AG04449 (cell line): ENCODE measurements at regions not wholly inside any gene's neighbourhood (a gene's known extent, or its start where the extent isn't known, plus 50 kb on each side); places are given as distances from the start of the nearest gene placed in this dataset.
"Not testable (repeated sequence)": the region's sequence is repeated elsewhere in the genome, so short reads cannot be mapped to it uniquely, and the experiment has no call there.

Experiments used
- CTCF ChIA-PET: fragments of 350-600 bp; formaldehyde crosslinking; extraction: SDS; loops from one replicate; lab custom pipeline; 2021; ENCODE audit warnings: antibody characterized with exemption; lab: Yijun Ruan, JAX
- POLR2A ChIA-PET: fragments of 400-600, 350-600 bp; formaldehyde crosslinking; extraction: SDS; loops from one replicate; lab custom pipeline; 2020; ENCODE audit warnings: antibody characterized with exemption, inconsistent platforms; lab: Yijun Ruan, JAX
- DNase-seq: peaks from one replicate; pipeline ENCODE4 v3.0.0-alpha.2; 2010; ENCODE audit warnings: low read depth, low spot score
- H3K4me3 ChIP-seq: 2 replicates; pipeline ENCODE4 v1.5.1; 2011; ENCODE audit warnings: low read depth, mild to moderate bottlenecking, control low read depth, low read length
- CTCF ChIP-seq: IDR thresholded peaks from one replicate; pipeline ENCODE4 v1.5.1; 2011; ENCODE audit warnings: mild to moderate bottlenecking, moderate library complexity, low read length, control low read depth, inconsistent platforms; ENCODE audit not compliant: insufficient read depth; ENCODE audit errors: missing control alignments

- CTCF ChIA-PET, DNase-seq, H3K4me3 ChIP-seq, POLR2A ChIA-PET: not testable (repeated sequence)
Observed at GRCh38 chr9:66152406-66152805, 415.5 kb downstream of the FOXD4L4 start.

- CTCF ChIA-PET, POLR2A ChIA-PET, H3K4me3 ChIP-seq, DNase-seq: not testable (repeated sequence)
- peak; percentile 18 for TF ChIP-seq CTCF
Observed at GRCh38 chr9:66153021-66153725, 416.2 kb downstream of the FOXD4L4 start.

- POLR2A ChIA-PET, H3K4me3 ChIP-seq, DNase-seq, CTCF ChIA-PET: not testable (repeated sequence)
Observed at GRCh38 chr9:66153971-66154691, 417.2 kb downstream of the FOXD4L4 start.

- POLR2A ChIA-PET, CTCF ChIA-PET: not testable (repeated sequence)
Observed at GRCh38 chr9:66182316-66182715, 445.4 kb downstream of the FOXD4L4 start.

GRCh38 chr9:66183648-66184047 is 446.7 kb downstream of the FOXD4L4 start:
- CTCF ChIA-PET, POLR2A ChIA-PET, DNase-seq, H3K4me3 ChIP-seq: not testable (repeated sequence)

More at GRCh38 chr9:66182316-66182715, 445.4 kb downstream of the FOXD4L4 start:
- H3K4me3 ChIP-seq, DNase-seq: not testable (repeated sequence)

- CTCF ChIA-PET, POLR2A ChIA-PET, H3K4me3 ChIP-seq, DNase-seq: not testable (repeated sequence)
Observed at GRCh38 chr9:66197199-66197598, 460.3 kb downstream of the FOXD4L4 start.

GRCh38 chr9:66198421-66198820 is 461.5 kb downstream of the FOXD4L4 start:
- H3K4me3 ChIP-seq, CTCF ChIA-PET: not testable (repeated sequence)

GRCh38 chr9:66206617-66207016 is 469.7 kb downstream of the FOXD4L4 start:
- POLR2A ChIA-PET, CTCF ChIA-PET, H3K4me3 ChIP-seq, DNase-seq: not testable (repeated sequence)

More at GRCh38 chr9:66198421-66198820, 461.5 kb downstream of the FOXD4L4 start:
- POLR2A ChIA-PET, DNase-seq: not testable (repeated sequence)

- POLR2A ChIA-PET, H3K4me3 ChIP-seq, DNase-seq, CTCF ChIA-PET: not testable (repeated sequence)
Observed at GRCh38 chr9:66207914-66208313, 471.0 kb downstream of the FOXD4L4 start.

GRCh38 chr9:66244763-66245162 is 507.8 kb downstream of the FOXD4L4 start:
- H3K4me3 ChIP-seq, DNase-seq, CTCF ChIA-PET, POLR2A ChIA-PET: not testable (repeated sequence)

GRCh38 chr9:66245481-66245880 is 508.5 kb downstream of the FOXD4L4 start:
- POLR2A ChIA-PET, H3K4me3 ChIP-seq, DNase-seq, CTCF ChIA-PET: not testable (repeated sequence)

- H3K4me3 ChIP-seq, DNase-seq, POLR2A ChIA-PET, CTCF ChIA-PET: not testable (repeated sequence)
Observed at GRCh38 chr9:66257581-66257980, 520.6 kb downstream of the FOXD4L4 start.

GRCh38 chr9:66261576-66261975 is 524.6 kb downstream of the FOXD4L4 start:
- POLR2A ChIA-PET, DNase-seq, CTCF ChIA-PET, H3K4me3 ChIP-seq: not testable (repeated sequence)

GRCh38 chr9:66263621-66264020 is 526.7 kb downstream of the FOXD4L4 start:
- DNase-seq, POLR2A ChIA-PET, CTCF ChIA-PET, H3K4me3 ChIP-seq: not testable (repeated sequence)

GRCh38 chr9:66264786-66265185 is 527.8 kb downstream of the FOXD4L4 start:
- POLR2A ChIA-PET, H3K4me3 ChIP-seq, DNase-seq, CTCF ChIA-PET: not testable (repeated sequence)

- CTCF ChIA-PET, H3K4me3 ChIP-seq, POLR2A ChIA-PET, DNase-seq: not testable (repeated sequence)
Observed at GRCh38 chr9:66266202-66266601, 529.3 kb downstream of the FOXD4L4 start.
